ENCODE measurements at regions not wholly inside any gene's neighbourhood (a gene's known extent, or its start where the extent isn't known, plus 50 kb on each side); places are given as distances from the start of the nearest gene placed in this dataset.

DNA sequence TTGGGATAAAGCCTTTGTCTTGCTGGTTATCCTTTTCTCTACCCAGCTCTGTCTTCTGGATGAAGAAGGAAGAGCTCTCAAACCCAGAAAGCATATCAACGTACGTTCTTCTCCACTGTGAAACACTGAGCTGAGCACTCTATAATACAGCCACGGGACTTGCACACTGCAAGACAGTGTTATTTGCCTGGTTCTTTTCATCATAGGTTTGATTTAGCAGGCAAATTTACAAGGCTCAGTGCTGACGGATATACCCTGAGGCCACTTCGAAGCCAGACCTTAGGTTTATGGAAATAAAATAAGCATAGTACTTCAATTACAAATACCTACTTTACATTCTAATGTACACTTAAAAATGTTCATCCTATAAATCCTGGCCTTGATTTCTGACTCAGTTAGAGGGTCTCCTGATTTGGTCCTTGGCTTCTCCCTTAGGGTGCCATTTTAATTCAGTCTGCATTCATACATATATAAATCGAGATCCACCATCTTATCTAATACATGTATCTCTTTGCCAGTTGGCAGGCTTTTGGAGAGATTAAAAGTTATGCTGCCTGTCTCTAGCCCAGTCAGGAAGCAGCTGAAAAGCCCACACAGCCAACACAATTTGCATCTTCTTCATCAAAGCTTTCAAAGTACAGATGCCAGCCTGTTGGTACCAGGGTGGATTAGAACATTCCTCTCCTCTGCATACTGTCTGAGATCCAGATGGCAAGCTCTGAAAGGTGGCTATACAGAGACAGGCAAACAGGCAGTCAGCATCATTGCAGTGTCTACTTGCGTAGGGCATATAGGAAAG lies 194.4 kb downstream of the DEPDC1B start:
- H3K27ac ChIP-seq (ENCODE audit: insufficient read depth, low read depth, low read length), result no peak overlapping the region
- no peaks in the 10 kb centered on the region for H3K9me1 ChIP-seq (replicated peaks; ENCODE audit: control insufficient read depth, extremely low read depth, insufficient read depth, low read length)
- H3K4me3 ChIP-seq (replicated peaks in 1 of 3; ENCODE audit: insufficient read depth in 1 of 3, low read depth in 1 of 3, low read length in 3 of 3), result no peak overlapping the region
- no peaks in the 10 kb centered on the region for H3K4me1 ChIP-seq (ENCODE audit: control insufficient read depth, extremely low read depth, insufficient read depth, low read length)
- H3K79me2 ChIP-seq (ENCODE audit: control insufficient read depth, insufficient read depth, low read length), result no peaks in the 10 kb centered on the region
- FAIRE-seq (no peak), DNase-seq (ENCODE audit: low read depth, low spot score) (no peak)
- H3K4me2 ChIP-seq (ENCODE audit: insufficient read depth, low read length), result no peak overlapping the region
- H2AFZ ChIP-seq (ENCODE audit: low read depth, low read length), result no peak overlapping the region
- intact Hi-C loops (cut with micrococcal nuclease), result no loop called here
- H3K9ac ChIP-seq (replicated peaks; ENCODE audit: extremely low read depth, insufficient read depth, low read length), result no peak overlapping the region
- ChIA-PET POLR2A (no interaction called here), CTCF (no interaction called here)
- H4K20me1 ChIP-seq (replicated peaks; ENCODE audit: control insufficient read depth, extremely low read depth, insufficient read depth, low read length), result no peaks in the 10 kb centered on the region
- no peaks in the 10 kb centered on the region for H3K9me3 ChIP-seq (replicated peaks; ENCODE audit: control insufficient read depth, insufficient read depth, low read length)
- no peaks in the 10 kb centered on the region for H3K27me3 ChIP-seq (ENCODE audit: control insufficient read depth in 2 of 2, insufficient read depth in 2 of 2, low read length in 2 of 2)
- no TSS peak for BruUV-seq (replicated peaks)
- dilution Hi-C loops (cut with MboI; ENCODE audit: extremely low pct_ligation_motif_present, low sequenced_read_pairs), result no loop called here
- H3K36me3 ChIP-seq (ENCODE audit: control insufficient read depth in 2 of 2, extremely low read depth in 1 of 2, insufficient read depth in 2 of 2, low read length in 2 of 2), result no peaks in the 10 kb centered on the region
- TF ChIP-seq POLR2A (IDR thresholded peaks at IDR 0.05; ENCODE audit: low read depth, low read length), result no peak
- TF ChIP-seq POLR2AphosphoS5 (IDR thresholded peaks at IDR 0.05; ENCODE audit: insufficient read depth, low read depth, low read length), result no peak
- TF ChIP-seq JUN (IDR thresholded peaks at IDR 0.05; ENCODE audit: borderline replicate concordance, insufficient read depth, insufficient read length, low read depth), result no peak
- TF ChIP-seq CTCF (IDR thresholded peaks at IDR 0.05; ENCODE audit: extremely low read depth in 1 of 2, insufficient read depth in 1 of 2, low read depth in 1 of 2, low read length in 2 of 2), result no peak
- no peak for TF ChIP-seq MYC (IDR thresholded peaks at IDR 0.05; ENCODE audit: low read depth, low read length)
- TF ChIP-seq MAX (IDR thresholded peaks at IDR 0.05; ENCODE audit: insufficient read depth, insufficient read length), result no peak
- no peak for TF ChIP-seq EZH2 (IDR thresholded peaks at IDR 0.05; ENCODE audit: borderline replicate concordance, low read depth, low read length, severe bottlenecking)
- TF ChIP-seq GATA2 (IDR thresholded peaks at IDR 0.05; ENCODE audit: insufficient read depth, insufficient read length, low read depth, low read length), result no peak
- no peak for TF ChIP-seq FOS (IDR thresholded peaks at IDR 0.05; ENCODE audit: borderline replicate concordance, insufficient read depth, low read length)

Measured in endothelial cell of umbilical vein (primary cell).